HL-60/S4 treated with phorbol 12-myristate 13-acetate at 8.2 ng/mL for 4 days and 3 days (cell line): ENCODE measurements at regions not wholly inside any gene's neighbourhood (a gene's known extent, or its start where the extent isn't known, plus 50 kb on each side); places are given as distances from the start of the nearest gene placed in this dataset.
"Not testable (repeated sequence)": the region's sequence is repeated elsewhere in the genome, so short reads cannot be mapped to it uniquely, and the experiment has no call there.

Experiments
- in situ Hi-C: fragments of 300-500 bp; cut with MboI; formaldehyde crosslinking; loops from 2 replicates; pipeline ENCODE4 v1.15.0; 2022; ENCODE audit warnings: low sequenced_read_pairs

GRCh38 chr2:56940054-56940453 is 756.3 kb downstream of the CCDC85A start:
- in situ Hi-C loops: no loop called here

GRCh38 chr2:56952871-56953270 is 769.1 kb downstream of the CCDC85A start:
- in situ Hi-C loops: no loop called here

DNA sequence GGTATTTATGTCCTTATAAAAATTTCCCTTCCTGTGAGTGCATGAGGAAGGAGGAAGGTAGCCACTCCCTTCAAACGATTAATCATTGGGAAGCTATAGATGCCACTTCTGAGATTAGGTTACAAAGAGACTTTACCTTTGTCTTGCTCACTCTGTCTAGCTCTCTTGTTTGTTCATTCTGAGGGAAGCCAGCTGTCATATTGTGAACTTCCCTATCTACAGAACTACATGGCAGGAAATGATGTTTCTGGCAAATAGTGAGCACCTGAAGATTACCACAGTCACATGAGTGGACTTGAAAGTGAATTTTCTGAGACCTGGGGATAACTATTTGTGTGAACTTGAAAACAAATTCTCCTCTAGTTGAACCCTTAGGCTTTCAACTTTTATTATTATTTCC is 776.8 kb downstream of the CCDC85A start:
- in situ Hi-C loops: no loop called here

DNA sequence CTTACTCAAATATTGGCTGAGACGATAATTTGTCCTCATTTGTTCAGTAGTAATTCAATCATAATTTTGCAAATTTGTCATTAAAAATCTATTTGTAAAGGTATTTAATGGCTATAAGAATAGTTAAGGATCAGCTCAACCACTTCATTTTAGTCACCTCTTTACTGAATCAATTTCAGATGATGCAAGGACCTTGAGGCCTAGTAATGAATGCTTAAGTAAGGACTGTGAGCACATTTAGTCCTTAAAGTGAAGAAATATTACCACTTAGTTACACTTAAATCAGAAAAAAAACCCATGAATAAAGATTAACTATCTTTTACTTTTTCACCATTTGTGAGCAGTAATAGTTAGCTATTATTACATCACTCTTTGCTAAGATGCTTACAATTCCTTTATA is 778.9 kb downstream of the CCDC85A start:
- in situ Hi-C loops: no loop called here

DNA sequence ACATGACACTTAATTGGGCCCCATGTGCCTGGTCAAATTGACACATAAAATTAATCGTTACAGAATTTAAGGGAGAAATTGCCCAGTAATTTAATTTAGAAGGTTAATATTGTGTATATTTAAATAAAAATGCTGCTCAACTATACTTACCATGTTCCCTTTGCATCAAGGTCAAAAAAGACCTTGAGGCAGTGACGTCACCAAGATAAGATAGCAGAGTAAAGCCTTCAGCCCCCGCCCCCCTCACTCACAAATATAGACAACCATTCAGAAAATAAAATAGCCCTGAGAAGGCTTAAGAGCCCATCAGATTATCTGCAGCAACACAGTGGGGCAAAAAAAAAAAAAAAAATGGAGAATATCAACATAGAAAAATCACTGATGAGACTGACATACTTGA is 785.7 kb downstream of the CCDC85A start:
- in situ Hi-C loops: no loop called here

GRCh38 chr2:56971383-56971974 is 787.7 kb downstream of the CCDC85A start:
- in situ Hi-C loops: no loop called here

GRCh38 chr2:56981554-56981953 is 797.8 kb downstream of the CCDC85A start:
- in situ Hi-C loops: no loop called here

DNA sequence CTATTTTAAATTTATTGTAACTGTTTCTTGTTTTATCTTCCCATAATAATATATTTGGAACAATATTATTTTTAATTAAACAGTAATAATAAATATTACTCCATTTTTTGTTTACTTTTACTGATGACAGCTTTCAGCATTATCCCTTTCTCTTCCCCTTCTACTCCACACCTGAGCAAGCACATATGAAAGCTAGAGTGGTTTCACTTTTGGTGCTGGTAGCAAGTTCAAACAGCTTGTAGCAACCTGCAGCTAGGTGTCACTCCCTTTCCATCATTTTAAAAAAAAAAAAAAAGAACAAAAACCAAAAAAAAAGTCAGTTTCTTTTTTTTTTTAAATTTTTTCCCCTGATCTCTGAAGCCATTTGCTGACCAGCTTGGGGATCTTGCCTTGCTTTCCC is 801.8 kb downstream of the CCDC85A start:
- in situ Hi-C loops: no loop called here

DNA sequence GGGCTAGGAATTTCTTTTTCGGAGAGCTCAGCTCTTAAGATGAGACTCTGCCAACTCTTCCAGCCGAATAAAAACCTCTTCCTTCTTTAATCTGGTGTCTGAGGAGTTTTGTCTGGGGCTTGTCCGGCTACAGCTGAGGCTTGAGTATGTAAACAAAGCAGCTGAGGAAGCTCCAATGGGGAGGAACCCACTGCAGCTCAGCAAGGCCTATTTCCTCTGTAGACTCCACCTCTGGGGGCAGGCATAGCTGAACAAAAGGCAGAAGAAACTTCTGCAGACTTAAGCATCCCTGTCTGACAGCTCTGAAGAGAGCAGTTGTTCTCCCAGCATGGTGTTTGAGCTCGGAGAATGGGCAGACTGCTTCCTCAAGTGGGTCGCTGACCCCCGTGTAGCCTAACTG is 838.7 kb downstream of the CCDC85A start:
- in situ Hi-C loops: no loop called here

- in situ Hi-C loops: no loop called here
These were observed 861.3 kb downstream of the CCDC85A start for GRCh38 chr2:57044931-57045635.

DNA sequence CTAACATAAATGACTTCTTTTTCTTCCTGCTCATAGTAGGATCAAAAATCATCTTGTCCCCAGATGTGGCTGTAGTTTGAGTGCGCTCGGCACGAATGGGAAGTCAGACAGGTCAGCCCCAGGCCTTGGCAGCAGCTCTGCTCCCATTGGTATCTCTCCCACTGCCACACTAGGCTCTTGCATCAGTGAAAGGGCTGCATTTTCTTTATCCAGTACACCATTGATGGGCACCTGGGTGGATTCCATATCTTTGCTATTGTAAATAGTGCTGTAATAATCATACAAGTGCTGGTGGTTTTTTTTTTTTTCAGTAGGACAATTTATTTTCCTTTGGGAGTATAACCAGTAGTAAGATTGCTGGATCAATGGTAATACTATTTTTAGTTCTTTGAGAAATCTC is 865.5 kb downstream of the CCDC85A start:
- in situ Hi-C loops: no loop called here

GRCh38 chr2:57050007-57050406 is 866.2 kb downstream of the CCDC85A start:
- in situ Hi-C loops: no loop called here

DNA sequence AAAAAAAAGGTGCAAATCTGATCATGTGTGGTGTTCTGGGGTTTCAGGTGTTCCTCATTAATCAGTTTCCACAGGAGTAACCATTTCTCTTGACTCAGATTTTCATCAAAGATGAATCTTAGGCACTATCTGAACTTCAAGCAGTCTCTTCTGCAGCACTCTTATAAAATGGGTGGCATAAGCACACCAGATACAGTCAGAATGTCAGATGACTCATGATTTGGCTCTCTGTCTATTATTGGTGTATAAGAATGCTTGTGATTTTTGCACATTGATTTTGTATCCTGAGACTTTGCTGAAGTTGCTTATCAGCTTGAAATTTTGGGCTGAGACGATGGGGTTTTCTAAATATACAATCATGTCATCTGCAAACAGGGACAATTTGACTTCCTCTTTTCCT is 882.5 kb downstream of the CCDC85A start:
- in situ Hi-C loops: not testable (repeated sequence)

- in situ Hi-C loops: no loop called here
These were observed 891.4 kb downstream of the CCDC85A start for GRCh38 chr2:57075226-57075625.

- in situ Hi-C loops: no loop called here
These were observed 896.2 kb downstream of the CCDC85A start for GRCh38 chr2:57080035-57080434.

DNA sequence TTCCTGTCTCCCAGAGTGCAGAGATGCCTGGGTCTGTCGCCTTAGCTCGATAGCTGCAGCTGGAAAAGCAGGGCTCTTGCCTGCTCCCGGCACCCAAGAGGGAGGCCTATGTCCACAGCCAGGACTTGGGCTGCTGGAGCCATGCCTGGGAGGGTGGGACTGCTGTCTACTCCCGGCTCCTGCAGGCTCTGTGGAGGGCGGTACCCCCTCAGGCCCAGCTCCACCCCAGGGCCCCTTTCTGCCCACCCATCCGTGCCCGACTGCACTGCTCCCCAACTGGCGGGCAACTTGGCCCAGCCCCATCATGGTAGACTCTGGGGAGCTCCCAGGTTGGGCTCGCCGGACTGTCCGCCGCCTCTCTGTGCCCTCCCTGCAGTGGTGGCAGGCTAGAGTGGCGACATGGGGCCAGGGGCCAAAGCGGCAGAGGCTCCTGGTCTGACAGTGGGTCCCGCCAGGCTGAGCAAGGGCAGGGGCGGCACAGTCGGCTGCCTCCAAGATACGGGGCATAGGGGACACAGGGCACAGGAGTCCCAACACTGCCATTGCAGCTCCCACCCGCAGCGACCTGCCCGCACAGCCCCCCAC is 901.0 kb downstream of the CCDC85A start:
- in situ Hi-C loops: no loop called here

DNA sequence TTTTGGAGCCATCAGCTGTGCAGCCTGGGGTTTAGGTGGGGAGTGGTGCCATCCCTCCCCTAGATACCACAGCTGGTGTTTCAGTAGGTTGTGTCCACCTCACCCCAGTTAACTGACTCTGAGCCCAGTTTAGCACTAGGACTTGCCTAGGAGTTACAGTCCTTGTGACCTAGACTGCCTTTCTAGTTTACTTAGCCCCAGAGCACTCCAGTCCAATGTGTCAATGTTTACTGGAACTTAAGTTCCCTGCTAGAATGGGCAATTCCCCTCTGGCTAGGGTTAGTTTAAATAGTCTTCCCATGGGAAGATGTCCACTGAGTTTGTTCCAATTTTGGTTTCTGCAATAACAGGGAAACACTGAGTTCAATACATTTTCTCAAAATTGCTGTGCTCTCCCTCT is 909.2 kb downstream of the CCDC85A start:
- in situ Hi-C loops: no loop called here

GRCh38 chr2:57097855-57098254 is 914.1 kb downstream of the CCDC85A start:
- in situ Hi-C loops: no loop called here

DNA sequence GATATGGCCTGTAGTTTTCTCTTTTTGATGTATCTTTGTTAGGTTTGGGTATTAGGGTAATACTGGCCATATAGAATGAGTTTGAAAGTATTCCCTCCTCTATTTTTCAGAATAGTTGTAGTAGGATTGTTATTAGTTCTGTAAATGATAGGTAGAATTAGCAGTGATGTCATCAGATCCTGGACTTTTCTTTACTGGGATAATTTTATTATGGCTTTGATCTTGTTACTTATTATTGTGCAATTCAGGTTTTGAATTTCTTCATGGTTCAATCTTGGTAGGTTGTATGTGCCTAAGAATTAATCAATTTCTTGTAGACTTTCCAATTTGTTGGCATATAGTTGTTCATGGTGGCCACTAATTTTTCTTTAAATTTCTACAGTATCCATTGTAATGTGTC is 916.6 kb downstream of the CCDC85A start:
- in situ Hi-C loops: no loop called here

DNA sequence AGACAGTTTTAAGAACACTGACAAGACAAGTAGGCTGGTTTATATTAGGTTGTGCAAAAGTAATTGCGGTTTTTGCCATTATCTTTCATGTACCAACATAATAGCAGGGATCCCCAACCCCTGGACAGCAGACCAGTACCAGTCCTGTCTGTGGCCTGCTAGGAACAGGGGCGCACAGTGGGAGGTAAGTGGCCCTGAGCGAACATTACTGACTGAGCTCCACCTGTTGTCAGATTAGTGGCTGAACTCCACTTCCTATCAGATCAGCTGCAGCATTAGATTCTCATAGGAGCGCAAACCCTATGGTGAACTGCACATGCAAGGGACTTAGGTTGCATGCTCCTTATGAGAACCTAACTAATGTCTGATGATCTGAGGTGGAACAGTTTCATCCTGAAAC is 921.9 kb downstream of the CCDC85A start:
- in situ Hi-C loops: no loop called here

DNA sequence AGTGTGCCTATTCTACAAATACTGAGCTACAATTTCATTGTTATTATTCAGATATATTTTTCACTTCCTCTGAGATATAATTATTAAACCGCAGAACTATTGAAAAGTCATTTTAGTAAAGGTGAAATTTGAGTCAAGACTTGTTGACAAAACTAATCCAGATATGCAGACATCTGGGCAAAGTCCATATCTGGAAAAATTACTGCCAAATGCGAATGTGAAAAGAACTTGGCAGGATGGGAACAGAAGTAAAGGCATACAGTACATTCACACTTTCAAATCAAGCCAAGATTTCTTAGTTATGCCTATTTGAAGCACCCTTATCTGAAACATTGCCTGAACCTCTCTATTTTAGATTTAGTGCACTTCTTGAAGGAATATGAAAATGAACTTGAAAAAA is 923.6 kb downstream of the CCDC85A start:
- in situ Hi-C loops: no loop called here

DNA sequence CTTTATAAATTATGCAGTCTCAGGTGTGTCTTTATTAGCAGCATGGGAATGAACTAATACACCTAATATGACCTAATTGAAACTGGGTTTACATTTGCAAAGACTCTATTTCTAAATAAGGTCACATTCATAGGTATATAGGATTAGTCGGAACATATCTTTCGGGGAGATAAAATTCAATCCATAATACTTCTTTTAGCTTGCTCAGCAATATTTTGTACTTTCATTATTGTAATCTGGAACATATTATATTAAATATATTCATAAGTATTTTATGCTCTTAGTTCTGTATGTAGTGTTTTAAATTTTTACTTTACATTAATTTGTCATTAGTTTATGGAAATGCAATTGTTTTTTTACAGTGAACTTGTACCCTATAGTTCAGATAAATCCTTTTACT is 927.7 kb downstream of the CCDC85A start:
- in situ Hi-C loops: no loop called here

- in situ Hi-C loops: no loop called here
These were observed 927.5 kb upstream of the VRK2 start for GRCh38 chr2:57119141-57119540.
